Activated CD4-positive, alpha-beta memory T cell treated with anti-CD3 and anti-CD28 coated beads for 36 hours (primary cell): ENCODE measurements at regions not wholly inside any gene's neighbourhood (a gene's known extent, or its start where the extent isn't known, plus 50 kb on each side); places are given as distances from the start of the nearest gene placed in this dataset.

Source experiments
- CTCF ChIA-PET: fragments of 350-600 bp; sonication (Branson Sonifier 250); formaldehyde crosslinking; loops from one replicate; lab custom pipeline; 2021; ENCODE audit warnings: antibody characterized with exemption, inconsistent platforms; lab: Charles Lee
- POLR2A ChIA-PET: fragments of 350-600 bp; sonication (Branson Sonifier 250); formaldehyde crosslinking; loops from one replicate; lab custom pipeline; 2021; ENCODE audit warnings: antibody characterized with exemption; lab: Charles Lee
- DNase-seq: peaks from one replicate; pipeline ENCODE4 v3.0.0-alpha.2; 2020
- H3K27ac Mint-ChIP-seq: one replicate; pipeline ENCODE4 v1.8.0; 2021; ENCODE audit warnings: mixed read lengths
- H3K27me3 Mint-ChIP-seq: one replicate; pipeline ENCODE4 v1.8.0; 2021; ENCODE audit warnings: mixed read lengths
- H3K36me3 Mint-ChIP-seq: one replicate; pipeline ENCODE4 v1.8.0; 2021; ENCODE audit warnings: mixed read lengths
- H3K4me1 Mint-ChIP-seq: one replicate; pipeline ENCODE4 v1.8.0; 2021; ENCODE audit warnings: low read depth, mixed read lengths
- H3K4me3 Mint-ChIP-seq: one replicate; pipeline ENCODE4 v1.8.0; 2021; ENCODE audit warnings: mild to moderate bottlenecking, mixed read lengths
- H3K9me3 Mint-ChIP-seq: one replicate; pipeline ENCODE4 v1.8.0; 2021; ENCODE audit warnings: mixed read lengths
- intact Hi-C: fragments of 100-400 bp; cut with micrococcal nuclease; formaldehyde crosslinking; loops from one replicate; pipeline ENCODE4 v1.15.1; 2023

DNA sequence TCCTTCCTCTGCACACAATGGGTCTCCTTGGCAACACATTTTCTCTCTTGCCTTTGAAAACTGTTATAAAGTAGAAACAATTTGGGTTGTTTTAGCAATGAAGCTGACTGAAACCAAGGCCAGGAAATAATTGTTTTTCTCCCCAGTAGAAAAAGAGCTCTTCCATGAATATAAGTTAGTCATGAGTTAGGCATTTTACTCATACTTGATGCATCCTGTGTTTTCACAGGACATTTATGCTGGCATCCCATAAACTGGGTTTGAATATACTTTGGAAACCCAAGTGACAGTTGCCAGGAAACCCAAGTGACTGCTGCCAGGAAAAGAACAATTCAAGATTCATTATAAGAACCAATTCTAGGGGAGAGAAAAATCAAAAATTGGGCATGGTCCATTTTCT, 128.6 kb upstream of the NPY2R start:
- Mint-ChIP-seq H3K4me3 (no peak overlapping the region), H3K27me3 (no peaks in the 10 kb centered on the region), H3K36me3 (no peaks in the 10 kb centered on the region), H3K27ac (no peak overlapping the region), H3K4me1 (no peaks in the 10 kb centered on the region), H3K9me3 (no peaks in the 10 kb centered on the region)
- intact Hi-C loops: no loop called here
- ChIA-PET POLR2A (no interaction called here), CTCF (no interaction called here)
- no peak for DNase-seq

DNA sequence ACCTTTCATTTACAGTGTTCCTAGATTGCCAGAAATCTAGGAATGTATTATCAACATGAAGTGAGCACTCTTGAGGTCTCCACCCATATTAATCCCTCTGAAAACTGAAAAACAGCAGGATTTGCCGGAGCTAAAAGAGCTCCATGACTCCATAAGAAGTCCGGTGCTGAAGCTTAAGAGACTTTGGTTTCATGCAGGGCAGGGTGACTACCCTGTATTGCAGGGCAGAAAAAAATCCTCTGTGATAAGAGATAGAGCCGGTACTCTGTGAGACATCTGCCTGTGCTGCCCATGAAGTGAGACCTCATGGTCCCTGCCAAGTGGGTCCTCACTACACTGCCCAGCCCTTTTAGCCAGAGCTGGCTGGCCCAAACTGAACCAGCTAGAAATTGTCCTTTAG, 127.2 kb upstream of the NPY2R start:
- no peaks in the 10 kb centered on the region for H3K4me1 Mint-ChIP-seq
- CTCF ChIA-PET: no interaction called here
- intact Hi-C loops: no loop called here
- no peak overlapping the region for H3K4me3 Mint-ChIP-seq
- H3K9me3 Mint-ChIP-seq: no peaks in the 10 kb centered on the region
- no peak overlapping the region for H3K27ac Mint-ChIP-seq
- no peak for DNase-seq
- POLR2A ChIA-PET: no interaction called here
- H3K36me3 Mint-ChIP-seq: no peaks in the 10 kb centered on the region
- H3K27me3 Mint-ChIP-seq: no peaks in the 10 kb centered on the region

DNA sequence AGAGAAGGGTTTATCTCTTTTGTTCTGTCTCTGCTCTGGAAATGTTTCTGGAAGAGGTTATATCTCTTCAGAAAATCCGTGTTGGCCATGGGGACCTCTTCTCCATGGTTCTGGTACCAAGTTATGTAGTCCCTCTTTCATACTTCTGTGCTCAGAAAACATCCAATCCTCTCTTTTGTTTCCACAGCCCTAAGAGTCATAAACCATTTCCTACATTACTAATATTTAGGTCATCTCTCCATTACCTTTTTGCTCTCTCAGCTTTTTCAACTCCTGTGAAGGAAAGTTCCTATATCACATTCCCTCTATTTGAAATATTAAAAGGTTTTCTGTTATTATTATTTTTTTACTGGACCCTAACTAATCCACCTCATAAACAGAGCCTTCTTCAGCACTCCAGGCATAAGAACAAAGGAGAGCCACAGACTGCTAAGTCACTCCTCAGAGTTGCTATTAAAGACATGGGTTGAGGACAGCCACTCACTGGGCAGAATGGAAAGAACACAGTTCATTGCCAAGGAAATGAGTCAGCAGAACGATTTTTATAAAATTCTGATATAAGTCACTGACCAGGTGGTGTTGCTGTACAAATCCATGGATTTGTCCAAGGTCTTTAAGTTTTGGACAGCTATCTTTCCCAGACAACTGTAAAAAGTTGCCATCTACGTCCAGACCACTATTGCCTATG, 122.4 kb upstream of the NPY2R start:
- ChIA-PET CTCF (no interaction called here), POLR2A (no interaction called here)
- H3K9me3 Mint-ChIP-seq: no peaks in the 10 kb centered on the region
- H3K4me3 Mint-ChIP-seq: no peak overlapping the region
- DNase-seq: no peak
- no peaks in the 10 kb centered on the region for H3K27me3 Mint-ChIP-seq
- no peaks in the 10 kb centered on the region for H3K4me1 Mint-ChIP-seq
- no peak overlapping the region for H3K27ac Mint-ChIP-seq
- intact Hi-C loops: no loop called here
- no peaks in the 10 kb centered on the region for H3K36me3 Mint-ChIP-seq

DNA sequence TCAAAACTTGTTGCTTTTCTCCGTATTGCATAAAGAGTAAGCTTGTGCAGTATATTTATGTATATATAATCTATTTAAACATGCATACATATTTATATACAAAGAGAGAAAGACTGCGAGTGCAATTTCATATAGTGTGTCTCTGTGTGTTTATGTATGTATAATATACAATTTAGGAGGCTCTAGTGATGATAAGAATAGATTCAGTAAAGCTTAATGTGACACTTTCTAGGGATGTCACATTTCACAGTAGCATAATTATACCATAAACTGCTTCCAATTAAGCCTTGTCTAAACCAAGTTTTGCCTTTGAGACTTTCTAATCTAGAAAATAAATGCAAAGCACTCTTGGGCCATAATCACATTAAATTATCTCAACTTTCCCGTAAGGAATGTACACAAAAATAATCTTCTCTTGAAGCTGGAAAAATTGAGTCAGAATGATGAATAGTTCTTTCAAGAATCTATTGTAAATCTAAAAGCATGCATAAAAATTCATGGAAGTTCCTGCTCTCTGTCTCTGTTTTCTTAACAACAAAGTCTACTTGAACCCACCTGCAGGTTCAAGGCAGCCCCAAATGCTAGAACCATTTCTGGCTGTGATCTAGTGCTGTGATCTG, 114.1 kb upstream of the NPY2R start:
- H3K4me1 Mint-ChIP-seq: no peaks in the 10 kb centered on the region
- no peaks in the 10 kb centered on the region for H3K9me3 Mint-ChIP-seq
- no peaks in the 10 kb centered on the region for H3K36me3 Mint-ChIP-seq
- intact Hi-C loops: no loop called here
- no peak overlapping the region for H3K27ac Mint-ChIP-seq
- no peak overlapping the region for H3K4me3 Mint-ChIP-seq
- H3K27me3 Mint-ChIP-seq: no peaks in the 10 kb centered on the region
- CTCF ChIA-PET: no interaction called here
- no peak for DNase-seq
- POLR2A ChIA-PET: no interaction called here

DNA sequence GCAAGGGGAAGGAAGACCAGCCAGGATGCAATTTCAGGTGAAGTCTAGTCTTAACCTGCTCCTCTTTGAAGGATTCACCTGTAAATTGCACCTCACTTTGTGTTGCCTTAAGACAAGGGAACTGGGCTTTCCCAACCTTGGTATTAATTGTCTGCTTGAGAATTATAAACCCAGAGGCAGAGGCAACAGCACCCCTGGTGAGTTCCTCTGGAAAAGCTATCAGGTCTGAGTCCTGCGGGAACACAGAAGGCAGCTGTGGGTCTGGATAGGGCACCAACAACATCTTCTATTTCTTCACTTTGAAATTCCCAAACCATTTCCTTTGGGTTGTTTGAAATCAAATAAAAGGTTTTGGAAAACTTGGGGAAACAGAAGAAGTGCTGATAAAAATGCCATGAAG, 109.2 kb upstream of the NPY2R start:
- Mint-ChIP-seq H3K36me3 (no peaks in the 10 kb centered on the region), H3K4me3 (no peak overlapping the region), H3K9me3 (no peaks in the 10 kb centered on the region), H3K4me1 (no peaks in the 10 kb centered on the region), H3K27ac (no peak overlapping the region), H3K27me3 (no peaks in the 10 kb centered on the region)
- DNase-seq: no peak
- ChIA-PET POLR2A (no interaction called here), CTCF (no interaction called here)
- intact Hi-C loops: no loop called here

DNA sequence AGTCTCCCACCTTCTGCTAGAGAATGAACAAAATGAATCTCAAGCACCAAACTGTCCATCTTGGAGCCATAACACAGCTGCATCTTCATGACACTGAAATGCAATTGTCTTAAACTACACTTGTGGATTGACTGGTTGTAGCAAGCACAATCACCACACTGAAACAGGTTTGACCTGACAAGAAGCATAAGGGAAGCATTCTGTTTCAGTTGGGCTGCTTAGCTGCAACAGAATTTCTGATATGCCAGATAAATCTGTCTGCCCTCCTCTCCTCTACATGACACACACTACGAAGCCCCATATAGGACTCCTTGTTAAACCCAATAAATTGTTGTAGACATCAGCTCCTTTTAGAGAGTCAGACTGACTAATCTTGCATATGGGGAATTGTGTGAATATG, 101.8 kb upstream of the NPY2R start:
- Mint-ChIP-seq H3K9me3 (no peaks in the 10 kb centered on the region), H3K4me3 (no peak overlapping the region), H3K27me3 (no peaks in the 10 kb centered on the region), H3K4me1 (no peaks in the 10 kb centered on the region), H3K36me3 (no peaks in the 10 kb centered on the region), H3K27ac (no peak overlapping the region)
- ChIA-PET CTCF (no interaction called here), POLR2A (no interaction called here)
- intact Hi-C loops: no loop called here
- no peak for DNase-seq

DNA sequence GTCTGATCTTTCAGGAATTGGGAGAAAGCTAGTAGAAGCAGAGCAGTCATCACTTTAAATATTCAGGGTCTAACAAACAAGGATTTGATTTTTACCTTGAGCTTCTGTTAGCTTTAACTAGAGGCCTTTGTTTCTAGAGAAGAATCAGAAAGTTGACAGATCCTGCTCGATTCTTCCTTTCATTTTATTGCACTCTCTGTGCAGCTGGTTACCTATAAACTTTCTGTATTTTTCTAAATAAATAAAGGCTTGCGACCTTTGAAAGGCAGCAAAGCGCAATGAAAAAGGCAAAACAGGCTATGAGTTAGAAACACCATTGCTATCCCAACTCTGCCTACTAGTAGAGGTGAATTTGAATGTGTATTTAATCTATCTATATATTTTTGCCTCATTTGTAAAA, 101.4 kb upstream of the NPY2R start:
- ChIA-PET POLR2A (no interaction called here), CTCF (no interaction called here)
- no peaks in the 10 kb centered on the region for H3K4me1 Mint-ChIP-seq
- H3K9me3 Mint-ChIP-seq: no peaks in the 10 kb centered on the region
- H3K36me3 Mint-ChIP-seq: no peaks in the 10 kb centered on the region
- H3K4me3 Mint-ChIP-seq: no peak overlapping the region
- H3K27ac Mint-ChIP-seq: no peak overlapping the region
- intact Hi-C loops: no loop called here
- DNase-seq: no peak
- no peaks in the 10 kb centered on the region for H3K27me3 Mint-ChIP-seq

DNA sequence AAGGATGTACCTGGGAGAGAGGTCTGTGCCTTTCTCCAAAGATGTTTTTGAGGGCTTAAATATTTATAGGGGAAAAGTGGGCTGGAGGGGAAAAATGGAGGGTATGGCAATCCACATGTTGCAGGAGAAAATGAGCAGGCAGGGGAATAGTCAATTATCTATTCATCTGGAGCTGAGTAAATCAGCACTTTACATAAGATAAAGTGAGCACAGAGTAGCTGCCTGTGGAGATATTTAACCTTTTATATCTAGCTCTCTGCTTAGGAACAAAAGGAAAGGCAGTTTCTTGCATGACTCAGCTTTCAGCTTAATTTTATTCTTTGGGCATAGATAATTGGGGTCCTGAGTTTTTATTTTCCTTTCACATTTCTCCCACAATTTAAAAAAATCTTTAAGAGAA, 93.6 kb upstream of the NPY2R start:
- ChIA-PET CTCF (no interaction called here), POLR2A (no interaction called here)
- H3K27ac Mint-ChIP-seq: no peak overlapping the region
- no peak overlapping the region for H3K4me3 Mint-ChIP-seq
- intact Hi-C loops: no loop called here
- DNase-seq: no peak
- H3K27me3 Mint-ChIP-seq: no peaks in the 10 kb centered on the region
- H3K4me1 Mint-ChIP-seq: no peaks in the 10 kb centered on the region
- H3K36me3 Mint-ChIP-seq: no peaks in the 10 kb centered on the region
- no peaks in the 10 kb centered on the region for H3K9me3 Mint-ChIP-seq

DNA sequence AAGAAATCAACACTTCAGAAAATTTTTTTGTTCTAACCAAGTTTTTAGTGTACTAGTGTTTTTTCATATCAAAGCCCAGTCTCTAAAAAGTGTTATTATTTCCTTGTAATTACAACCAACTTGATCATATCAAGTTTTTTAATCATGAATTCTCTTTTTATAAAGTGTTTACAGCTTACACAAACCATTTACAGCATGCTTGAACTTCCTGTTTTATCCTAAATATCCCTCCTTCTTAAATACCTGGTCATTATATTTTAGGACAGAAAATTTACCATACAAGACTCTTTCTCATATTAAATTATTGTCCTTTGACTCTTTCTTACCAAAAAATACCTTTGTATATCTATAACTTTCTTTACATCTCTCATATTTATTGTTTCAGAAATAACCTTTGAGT, 89.4 kb upstream of the NPY2R start:
- no peak for DNase-seq
- Mint-ChIP-seq H3K27me3 (no peaks in the 10 kb centered on the region), H3K27ac (no peak overlapping the region), H3K9me3 (no peaks in the 10 kb centered on the region), H3K4me3 (no peak overlapping the region), H3K36me3 (no peaks in the 10 kb centered on the region), H3K4me1 (no peaks in the 10 kb centered on the region)
- intact Hi-C loops: no loop called here
- ChIA-PET CTCF (no interaction called here), POLR2A (no interaction called here)

DNA sequence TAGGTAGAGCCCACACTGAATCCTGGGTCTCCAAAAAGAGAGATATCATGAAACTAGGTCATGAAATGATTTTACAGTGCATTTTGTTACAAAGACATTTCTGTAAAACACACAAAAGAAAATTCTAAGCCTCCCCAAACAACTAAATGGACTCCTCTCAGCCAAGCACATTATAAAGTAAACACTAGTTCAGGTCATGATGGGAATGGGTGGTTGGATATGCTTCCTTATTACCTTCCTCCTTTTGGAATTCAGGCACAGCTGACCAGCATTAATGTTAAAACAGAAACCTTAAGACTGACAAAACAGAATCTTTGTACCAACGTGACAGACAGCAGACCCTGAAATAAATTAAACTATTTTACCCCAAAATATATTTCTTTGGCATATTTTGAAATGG, 87.9 kb upstream of the NPY2R start:
- intact Hi-C loops: no loop called here
- no peaks in the 10 kb centered on the region for H3K27me3 Mint-ChIP-seq
- CTCF ChIA-PET: no interaction called here
- POLR2A ChIA-PET: no interaction called here
- no peaks in the 10 kb centered on the region for H3K36me3 Mint-ChIP-seq
- no peaks in the 10 kb centered on the region for H3K9me3 Mint-ChIP-seq
- H3K4me1 Mint-ChIP-seq: no peaks in the 10 kb centered on the region
- DNase-seq: no peak
- no peak overlapping the region for H3K27ac Mint-ChIP-seq
- no peak overlapping the region for H3K4me3 Mint-ChIP-seq

DNA sequence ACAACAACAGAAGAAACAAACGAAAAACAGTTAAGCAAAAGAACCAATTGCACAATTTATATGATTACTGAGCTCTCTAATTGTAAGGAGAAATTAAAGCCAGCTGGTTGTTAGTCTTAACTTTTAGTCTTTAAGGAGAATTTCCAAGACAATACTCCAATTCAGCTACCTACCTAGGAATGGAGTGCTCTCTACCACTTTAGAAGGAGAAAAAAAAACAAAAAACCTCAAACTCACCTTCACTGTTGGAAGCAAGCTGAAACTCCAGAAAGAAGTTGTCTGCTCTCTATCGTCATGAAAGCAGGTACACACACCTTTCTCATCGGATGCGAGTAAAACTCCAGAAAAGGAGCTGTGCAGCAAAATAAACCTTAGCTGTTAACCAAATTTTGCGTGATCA, 86.1 kb upstream of the NPY2R start:
- Mint-ChIP-seq H3K27ac (no peak overlapping the region), H3K4me3 (no peak overlapping the region), H3K4me1 (no peaks in the 10 kb centered on the region), H3K9me3 (no peaks in the 10 kb centered on the region), H3K36me3 (no peaks in the 10 kb centered on the region), H3K27me3 (no peaks in the 10 kb centered on the region)
- intact Hi-C loops: no loop called here
- ChIA-PET CTCF (no interaction called here), POLR2A (no interaction called here)
- DNase-seq: no peak

DNA sequence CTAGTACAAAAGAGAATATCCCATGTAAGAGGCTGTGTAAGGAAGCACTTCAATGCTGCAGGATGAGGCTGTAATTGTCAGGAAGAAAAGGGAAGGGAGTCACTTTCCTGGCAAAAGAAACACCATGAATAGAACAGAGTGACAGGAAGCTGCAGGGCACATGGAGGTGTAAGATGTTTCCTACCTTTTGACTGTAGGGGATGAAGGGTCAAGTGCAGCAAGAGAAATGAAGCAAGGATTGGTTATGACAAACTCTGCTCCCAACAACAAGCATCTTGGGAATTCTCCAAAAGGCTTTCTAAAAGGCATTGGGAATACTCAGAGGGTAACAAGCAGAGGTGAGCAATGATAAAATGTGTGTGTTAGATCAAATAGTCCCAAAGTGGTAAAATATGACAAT, 74.3 kb upstream of the NPY2R start:
- no peak overlapping the region for H3K27ac Mint-ChIP-seq
- intact Hi-C loops: no loop called here
- ChIA-PET CTCF (no interaction called here), POLR2A (no interaction called here)
- no peak for DNase-seq
- H3K9me3 Mint-ChIP-seq: no peaks in the 10 kb centered on the region
- no peaks in the 10 kb centered on the region for H3K4me1 Mint-ChIP-seq
- no peaks in the 10 kb centered on the region for H3K27me3 Mint-ChIP-seq
- no peaks in the 10 kb centered on the region for H3K36me3 Mint-ChIP-seq
- H3K4me3 Mint-ChIP-seq: no peak overlapping the region

DNA sequence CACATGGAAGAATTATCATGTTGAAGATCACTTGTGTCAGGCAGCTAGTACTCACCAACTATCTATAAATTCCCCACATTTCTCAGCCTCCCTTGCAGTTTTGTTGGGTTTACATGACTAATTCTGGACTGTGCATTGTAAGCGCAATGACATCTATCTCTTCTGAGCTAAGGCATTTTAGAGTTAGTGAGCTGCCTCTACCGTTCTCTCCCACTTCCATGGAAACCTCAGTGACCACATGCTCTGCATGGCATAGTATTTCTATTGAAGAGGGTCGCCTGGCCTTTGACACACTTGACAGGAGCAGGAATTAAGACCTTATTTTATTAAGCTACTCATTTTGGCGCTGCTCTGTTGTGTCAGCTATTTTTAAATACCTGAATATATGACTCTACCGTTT, 67.5 kb upstream of the NPY2R start:
- POLR2A ChIA-PET: no interaction called here
- H3K27me3 Mint-ChIP-seq: no peaks in the 10 kb centered on the region
- CTCF ChIA-PET: no interaction called here
- no peak for DNase-seq
- no peak overlapping the region for H3K4me3 Mint-ChIP-seq
- H3K36me3 Mint-ChIP-seq: no peaks in the 10 kb centered on the region
- intact Hi-C loops: no loop called here
- no peaks in the 10 kb centered on the region for H3K9me3 Mint-ChIP-seq
- no peak overlapping the region for H3K27ac Mint-ChIP-seq
- no peaks in the 10 kb centered on the region for H3K4me1 Mint-ChIP-seq
